ENCODE measurements at regions not wholly inside any gene's neighbourhood (a gene's known extent, or its start where the extent isn't known, plus 50 kb on each side); places are given as distances from the start of the nearest gene placed in this dataset.

DNA sequence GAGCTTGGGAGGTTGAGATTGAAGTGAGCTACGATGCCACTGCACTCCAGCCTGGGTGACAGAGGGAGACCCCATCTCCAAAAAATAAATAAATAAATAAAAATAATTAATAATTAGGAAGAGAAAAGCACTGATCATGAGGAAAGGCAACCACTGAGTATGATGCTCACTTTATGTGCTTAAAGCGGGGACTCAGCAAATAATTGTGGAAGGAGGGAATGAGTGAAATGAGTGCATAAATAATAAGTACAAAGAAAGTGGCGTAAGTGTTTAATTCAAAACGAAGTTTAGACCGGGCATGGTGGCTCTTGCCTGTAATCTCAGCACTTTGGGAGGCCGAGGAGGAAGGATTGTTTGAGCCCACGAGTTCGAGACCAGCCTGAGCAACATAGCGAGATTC, 94.9 kb upstream of the MKLN1 start:
- TF ChIP-seq POLR2A (IDR thresholded peaks at IDR 0.05; ENCODE audit: low read depth) (no peak), EP300 (IDR thresholded peaks at IDR 0.05) (no peak)
- TF ChIP-seq, protein P1, sequence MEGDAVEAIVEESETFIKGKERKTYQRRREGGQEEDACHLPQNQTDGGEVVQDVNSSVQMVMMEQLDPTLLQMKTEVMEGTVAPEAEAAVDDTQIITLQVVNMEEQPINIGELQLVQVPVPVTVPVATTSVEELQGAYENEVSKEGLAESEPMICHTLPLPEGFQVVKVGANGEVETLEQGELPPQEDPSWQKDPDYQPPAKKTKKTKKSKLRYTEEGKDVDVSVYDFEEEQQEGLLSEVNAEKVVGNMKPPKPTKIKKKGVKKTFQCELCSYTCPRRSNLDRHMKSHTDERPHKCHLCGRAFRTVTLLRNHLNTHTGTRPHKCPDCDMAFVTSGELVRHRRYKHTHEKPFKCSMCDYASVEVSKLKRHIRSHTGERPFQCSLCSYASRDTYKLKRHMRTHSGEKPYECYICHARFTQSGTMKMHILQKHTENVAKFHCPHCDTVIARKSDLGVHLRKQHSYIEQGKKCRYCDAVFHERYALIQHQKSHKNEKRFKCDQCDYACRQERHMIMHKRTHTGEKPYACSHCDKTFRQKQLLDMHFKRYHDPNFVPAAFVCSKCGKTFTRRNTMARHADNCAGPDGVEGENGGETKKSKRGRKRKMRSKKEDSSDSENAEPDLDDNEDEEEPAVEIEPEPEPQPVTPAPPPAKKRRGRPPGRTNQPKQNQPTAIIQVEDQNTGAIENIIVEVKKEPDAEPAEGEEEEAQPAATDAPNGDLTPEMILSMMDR (IDR thresholded peaks at IDR 0.05), result no peak

Data from esophagus muscularis mucosa (tissue), 4 donors.